Caco-2 (cell line): ENCODE measurements at regions not wholly inside any gene's neighbourhood (a gene's known extent, or its start where the extent isn't known, plus 50 kb on each side); places are given as distances from the start of the nearest gene placed in this dataset.

ENCODE experiments used
- BruUV-seq: library from RNA; stranded (reverse); fragments of 400-500 nt; replicated peaks from 2 replicates; lab custom pipeline; 2021; lab: Mats Ljungman, UMichigan
- CTCF ChIA-PET: fragments of 300-600 bp; sonication (Branson Sonifier 250); formaldehyde crosslinking; loops from one replicate; lab custom pipeline; 2022; ENCODE audit warnings: antibody characterized with exemption; lab: Charles Lee
- POLR2A ChIA-PET: fragments of 300-600 bp; sonication (Branson Sonifier 250); formaldehyde crosslinking; loops from one replicate; lab custom pipeline; 2022; ENCODE audit warnings: antibody characterized with exemption; lab: Charles Lee
- DNase-seq, 2 experiments: peaks; one replicate each; pipeline versions ENCODE4 v3.0.0 to v3.0.0-alpha.2; 2020 to 2022
- H3K27me3 ChIP-seq: replicated peaks from 2 replicates; pipeline ENCODE4 v1.6.0; 2011; ENCODE audit warnings: low read length; ENCODE audit not compliant: control insufficient read depth, insufficient read depth
- H3K36me3 ChIP-seq: 2 replicates; pipeline ENCODE4 v1.5.1; 2011; ENCODE audit warnings: low read length; ENCODE audit not compliant: control insufficient read depth, insufficient read depth
- H3K4me1 ChIP-seq: fragments of 250-450 bp; sonication (Bioruptor Pico); 2 replicates; pipeline ENCODE4 v1.5.1; 2020; ENCODE audit warnings: mild to moderate bottlenecking
- H3K4me3 ChIP-seq: 2 replicates; pipeline ENCODE4 v1.5.1; 2011; ENCODE audit warnings: low read depth, mild to moderate bottlenecking, control low read depth, low read length
- H3K9me3 ChIP-seq: fragments of 250-450 bp; sonication (Bioruptor Pico); 2 replicates; pipeline ENCODE4 v1.5.1; 2020; ENCODE audit warnings: mild to moderate bottlenecking, moderate library complexity
- H3K27ac Mint-ChIP-seq: one replicate; pipeline ENCODE4 v1.8.0; 2022; ENCODE audit warnings: mixed read lengths; ENCODE audit not compliant: unreplicated experiment
- H3K27me3 Mint-ChIP-seq: one replicate; pipeline ENCODE4 v1.8.0; 2022; ENCODE audit warnings: mixed read lengths; ENCODE audit not compliant: insufficient read depth, unreplicated experiment
- H3K36me3 Mint-ChIP-seq: one replicate; pipeline ENCODE4 v1.8.0; 2022; ENCODE audit warnings: mild to moderate bottlenecking, mixed read lengths; ENCODE audit not compliant: insufficient read depth, unreplicated experiment
- H3K4me1 Mint-ChIP-seq: one replicate; pipeline ENCODE4 v1.8.0; 2022; ENCODE audit warnings: low read depth, mixed read lengths; ENCODE audit not compliant: unreplicated experiment
- H3K4me3 Mint-ChIP-seq: one replicate; pipeline ENCODE4 v1.8.0; 2022; ENCODE audit warnings: mild to moderate bottlenecking, moderate library complexity, mixed read lengths; ENCODE audit not compliant: unreplicated experiment
- H3K9me3 Mint-ChIP-seq: one replicate; pipeline ENCODE4 v1.8.0; 2022; ENCODE audit warnings: mixed read lengths; ENCODE audit not compliant: unreplicated experiment
- CTCF ChIP-seq, 2 experiments: fragments of 200-600 bp in 1 of 2; IDR thresholded peaks; 1 replicate in 1 of 2; 2 replicates in 1 of 2; pipeline versions ENCODE4 v1.5.1 to v1.8.0; 2011 to 2022; ENCODE audit warnings: antibody characterized with exemption in 1 of 2, control low read depth in 1 of 2, inconsistent platforms in 1 of 2, low read depth in 1 of 2, low read length in 1 of 2, mild to moderate bottlenecking in 1 of 2, moderate library complexity in 1 of 2; ENCODE audit not compliant: insufficient read depth in 1 of 2, severe bottlenecking in 1 of 2, unreplicated experiment in 1 of 2
- intact Hi-C: fragments of 100-400 bp; cut with micrococcal nuclease; formaldehyde crosslinking; loops from one replicate; pipeline ENCODE4 v1.10.0; 2022; ENCODE audit not compliant: unreplicated experiment

DNA sequence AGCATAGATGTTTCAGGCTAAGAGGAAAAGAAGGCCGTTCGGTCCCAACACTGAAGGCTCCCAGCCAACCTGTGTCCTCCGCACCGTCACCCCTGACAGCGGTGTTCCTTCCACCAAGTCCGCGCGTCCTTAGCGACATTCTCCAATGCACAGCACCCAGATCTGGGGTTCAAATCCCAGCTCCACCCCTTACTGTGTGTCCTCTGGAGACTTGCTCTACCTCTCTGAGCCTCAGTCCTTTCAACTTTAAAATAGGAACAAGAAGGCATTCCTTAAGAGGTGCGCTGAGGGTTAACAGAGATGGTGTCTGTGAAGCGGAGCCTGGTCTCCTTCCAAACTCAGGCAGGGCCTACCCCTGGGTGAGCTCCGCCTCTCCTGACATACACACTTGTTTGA, 224.0 kb downstream of the MN1 start:
- H3K4me3 Mint-ChIP-seq, result no peak overlapping the region
- Histone ChIP-seq H3K4me1 (no peaks in the 10 kb centered on the region), H3K27me3 (no peaks in the 10 kb centered on the region; the same call in 1 of the 2 replicates), H3K36me3 (no peaks in the 10 kb centered on the region), H3K4me3 (no peak overlapping the region), H3K9me3 (0 out of 2 replicates have a peak, but pooled peaks cover under 1% of the 10 kb centered on the region)
- no peak for TF ChIP-seq CTCF (IDR thresholded peaks at IDR 0.05; ENCODE audit: insufficient read depth in 1 of 2, low read depth in 1 of 2, low read length in 1 of 2, severe bottlenecking in 1 of 2, unreplicated experiment in 1 of 2)
- H3K36me3 Mint-ChIP-seq, result no peaks in the 10 kb centered on the region
- no peaks in the 10 kb centered on the region for H3K9me3 Mint-ChIP-seq
- no peak for DNase-seq
- ChIA-PET POLR2A (no interaction called here), CTCF (no interaction called here)
- no TSS peak for BruUV-seq
- intact Hi-C loops, result no loop called here
- no peak overlapping the region for H3K27ac Mint-ChIP-seq
- H3K27me3 Mint-ChIP-seq, result peaks cover 4% of the 10 kb centered on the region
- no peaks in the 10 kb centered on the region for H3K4me1 Mint-ChIP-seq

GRCh38 chr22:27578937-27579617, 222.5 kb downstream of the MN1 start:
- Histone ChIP-seq H3K4me1 (no peaks in the 10 kb centered on the region), H3K9me3 (no peaks in the 10 kb centered on the region), H3K36me3 (no peaks in the 10 kb centered on the region), H3K27me3 (no peaks in the 10 kb centered on the region; the same call in 1 of the 2 replicates), H3K4me3 (no peak overlapping the region)
- no peaks in the 10 kb centered on the region for H3K4me1 Mint-ChIP-seq
- H3K36me3 Mint-ChIP-seq, result no peaks in the 10 kb centered on the region
- POLR2A ChIA-PET, result no interaction called here
- no peak for TF ChIP-seq CTCF (IDR thresholded peaks at IDR 0.05; ENCODE audit: insufficient read depth in 1 of 2, low read depth in 1 of 2, low read length in 1 of 2, severe bottlenecking in 1 of 2, unreplicated experiment in 1 of 2)
- H3K9me3 Mint-ChIP-seq, result no peaks in the 10 kb centered on the region
- H3K4me3 Mint-ChIP-seq, result no peak overlapping the region
- CTCF ChIA-PET, result interaction anchor here (1.2 kb wide), 1 partner anchor 162 kb away, joined by 4 read pairs; no protein-coding TSS in a partner anchor
- BruUV-seq, result no TSS peak
- no peak overlapping the region for H3K27ac Mint-ChIP-seq
- no peak for DNase-seq
- intact Hi-C loops, result no loop called here
- H3K27me3 Mint-ChIP-seq, result peaks cover 4% of the 10 kb centered on the region

DNA sequence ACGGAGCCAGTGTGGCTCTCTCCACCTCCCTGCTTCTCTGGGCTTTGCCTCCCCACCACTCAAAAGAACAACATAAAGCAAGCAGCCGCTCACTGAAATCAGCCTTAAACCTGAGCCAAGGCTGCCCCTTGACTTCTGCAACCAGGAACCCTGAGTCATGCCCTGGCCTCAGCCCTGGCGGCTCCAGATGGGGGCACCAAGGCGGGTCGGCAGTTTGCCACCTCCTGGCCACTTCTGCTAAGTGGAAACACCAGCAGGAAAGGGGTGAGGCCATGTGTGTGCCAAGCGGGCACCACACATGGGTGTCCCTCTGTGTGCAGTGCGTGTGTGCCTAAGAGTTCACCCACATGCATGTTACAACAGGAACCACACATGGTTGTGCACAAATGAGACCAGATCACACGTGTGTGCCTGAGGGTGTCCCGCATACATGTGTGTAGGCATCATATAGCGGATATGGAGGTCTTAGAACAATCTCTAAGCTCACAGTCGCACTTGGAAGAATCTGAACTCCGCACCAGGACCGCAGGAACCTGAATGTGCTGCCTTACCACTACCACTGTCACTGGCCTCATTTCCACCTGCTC, 221.2 kb downstream of the MN1 start:
- no peak overlapping the region for H3K27ac Mint-ChIP-seq
- no TSS peak for BruUV-seq
- no peak overlapping the region for H3K4me3 ChIP-seq
- H3K4me1 Mint-ChIP-seq, result no peaks in the 10 kb centered on the region
- no peaks in the 10 kb centered on the region for H3K4me1 ChIP-seq
- DNase-seq, result no peak
- no peaks in the 10 kb centered on the region for H3K36me3 Mint-ChIP-seq
- no peak for TF ChIP-seq CTCF (IDR thresholded peaks at IDR 0.05; ENCODE audit: insufficient read depth in 1 of 2, low read depth in 1 of 2, low read length in 1 of 2, severe bottlenecking in 1 of 2, unreplicated experiment in 1 of 2)
- no peaks in the 10 kb centered on the region for H3K9me3 ChIP-seq
- no peak overlapping the region for H3K4me3 Mint-ChIP-seq
- H3K27me3 Mint-ChIP-seq, result peaks cover 4% of the 10 kb centered on the region
- H3K36me3 ChIP-seq, result no peaks in the 10 kb centered on the region
- intact Hi-C loops, result no loop called here
- H3K27me3 ChIP-seq, result no peaks in the 10 kb centered on the region; the same call in 1 of the 2 replicates
- no peaks in the 10 kb centered on the region for H3K9me3 Mint-ChIP-seq
- ChIA-PET POLR2A (no interaction called here), CTCF (no interaction called here)
